Trophoblast cell (in vitro differentiated cells and primary cell): ENCODE measurements at regions not wholly inside any gene's neighbourhood (a gene's known extent, or its start where the extent isn't known, plus 50 kb on each side); places are given as distances from the start of the nearest gene placed in this dataset.
A peak's percentile ranks its signal among the peaks of the same experiment; 100 is the strongest.

Source experiments
- DNase-seq, 2 donors: peaks; one replicate each; pipeline ENCODE4 v3.0.0-alpha.2; 2016
- H2AFZ ChIP-seq: 2 replicates; pipeline ENCODE4 v1.6.1; 2013; ENCODE audit warnings: low read length, moderate library complexity, mild to moderate bottlenecking; ENCODE audit not compliant: insufficient read depth, poor library complexity
- H2AK5ac ChIP-seq: 2 replicates; pipeline ENCODE4 v1.6.1; 2013; ENCODE audit warnings: mild to moderate bottlenecking, low read length
- H2BK120ac ChIP-seq: 2 replicates; pipeline ENCODE4 v1.6.1; 2013; ENCODE audit warnings: low read length, mild to moderate bottlenecking, moderate library complexity; ENCODE audit not compliant: insufficient read depth, poor library complexity
- H2BK12ac ChIP-seq: 2 replicates; pipeline ENCODE4 v1.6.1; 2013; ENCODE audit warnings: mild to moderate bottlenecking, low read length, moderate library complexity
- H2BK5ac ChIP-seq: 2 replicates; pipeline ENCODE4 v1.6.1; 2013; ENCODE audit warnings: low read length, low read depth, moderate library complexity, mild to moderate bottlenecking; ENCODE audit not compliant: poor library complexity
- H3K14ac ChIP-seq: 2 replicates; pipeline ENCODE4 v1.6.1; 2013; ENCODE audit warnings: mild to moderate bottlenecking, low read length
- H3K18ac ChIP-seq: 2 replicates; pipeline ENCODE4 v1.6.1; 2013; ENCODE audit warnings: mild to moderate bottlenecking, low read length
- H3K23ac ChIP-seq: 2 replicates; pipeline ENCODE4 v1.6.1; 2013; ENCODE audit warnings: low read length
- H3K27ac ChIP-seq: 2 replicates; pipeline ENCODE4 v1.5.1; 2013; ENCODE audit warnings: low read depth, mild to moderate bottlenecking, inconsistent platforms, low read length, moderate library complexity
- H3K27me3 ChIP-seq: 2 replicates; pipeline ENCODE4 v1.6.1; 2013; ENCODE audit warnings: inconsistent platforms, mild to moderate bottlenecking, low read length, moderate library complexity; ENCODE audit not compliant: insufficient read depth
- H3K36me3 ChIP-seq, 2 experiments: 1 replicate in 1 of 2; 2 replicates in 1 of 2; pipeline ENCODE4 v1.6.1; 2013; ENCODE audit warnings: low read length in 2 of 2, mild to moderate bottlenecking in 2 of 2, moderate library complexity in 1 of 2; ENCODE audit not compliant: insufficient read depth in 2 of 2, control insufficient read depth in 1 of 2
- H3K4ac ChIP-seq: 2 replicates; pipeline ENCODE4 v1.6.1; 2013; ENCODE audit warnings: low read depth, mild to moderate bottlenecking, low read length, moderate library complexity
- H3K4me1 ChIP-seq, 2 experiments: 1 replicate in 1 of 2; 2 replicates in 1 of 2; pipeline ENCODE4 v1.6.1; 2013; ENCODE audit warnings: low read length in 2 of 2, mild to moderate bottlenecking in 2 of 2, moderate library complexity in 1 of 2; ENCODE audit not compliant: insufficient read depth in 2 of 2, control insufficient read depth in 1 of 2
- H3K4me2 ChIP-seq: 2 replicates; pipeline ENCODE4 v1.6.1; 2013; ENCODE audit warnings: inconsistent platforms, mild to moderate bottlenecking, low read length, moderate library complexity
- H3K4me3 ChIP-seq: 2 replicates; pipeline ENCODE4 v1.5.1; 2013; ENCODE audit warnings: mild to moderate bottlenecking, low read depth, low read length, inconsistent platforms
- H3K79me1 ChIP-seq: one replicate; pipeline ENCODE4 v1.6.1; 2013; ENCODE audit warnings: low read length
- H3K79me2 ChIP-seq: 2 replicates; pipeline ENCODE4 v1.6.1; 2013; ENCODE audit warnings: low read length, mild to moderate bottlenecking; ENCODE audit not compliant: control insufficient read depth, insufficient read depth, poor library complexity
- H3K9ac ChIP-seq: 2 replicates; pipeline ENCODE4 v1.6.1; 2013; ENCODE audit warnings: mild to moderate bottlenecking, low read length
- H3K9me3 ChIP-seq: 2 replicates; pipeline ENCODE4 v1.6.1; 2013; ENCODE audit warnings: low read depth, mild to moderate bottlenecking, control low read depth, inconsistent platforms, low read length; ENCODE audit not compliant: insufficient read depth
- H4K12ac ChIP-seq: 2 replicates; pipeline ENCODE4 v1.6.1; 2013; ENCODE audit warnings: low read depth, mild to moderate bottlenecking, low read length, moderate library complexity
- H4K8ac ChIP-seq: 2 replicates; pipeline ENCODE4 v1.6.1; 2013; ENCODE audit warnings: low read depth, mild to moderate bottlenecking, low read length, moderate library complexity
- H4K91ac ChIP-seq: one replicate; pipeline ENCODE4 v1.6.1; 2013; ENCODE audit warnings: low read depth, mild to moderate bottlenecking, low read length, moderate library complexity
- WGBS: extraction: QIAGEN DNeasy Blood & Tissue Kit; methylation state at CpG from one replicate; pipeline ENCODE4 v1.1.7; 2013; ENCODE audit warnings: missing lambda C conversion rate; ENCODE audit not compliant: insufficient read length, insufficient coverage; ENCODE audit errors: extremely low coverage; 5-methylcytosine and 5-hydroxymethylcytosine counted together

GRCh38 chr13:27352698-27353097, 71.7 kb upstream of the GTF3A start:
- Histone ChIP-seq H3K4me3 (no peak overlapping the region), H3K27ac (no peak overlapping the region), H2AK5ac (no peak overlapping the region), H3K14ac (no peak overlapping the region), H2AFZ (no peak overlapping the region), H3K4me2 (no peak overlapping the region), H4K12ac (no peak overlapping the region), H3K79me2 (no peaks in the 10 kb centered on the region), H2BK12ac (no peak overlapping the region), H3K4ac (no peak overlapping the region), H3K18ac (no peak overlapping the region), H4K8ac (no peak overlapping the region), H3K23ac (no peak overlapping the region), H2BK5ac (no peak overlapping the region), H3K27me3 (no peaks in the 10 kb centered on the region), H3K9ac (no peak overlapping the region), H3K36me3 (no peaks in the 10 kb centered on the region), H4K91ac (no peak overlapping the region), H3K9me3 (peaks cover 8% of the 10 kb centered on the region), H3K79me1 (no peaks in the 10 kb centered on the region), H2BK120ac (no peak overlapping the region), H3K4me1 (peaks cover 0 to 5% of the 10 kb centered on the region in 2 experiments)
- no CpG with 5 or more reads among the region's 11 CpGs for WGBS
- DNase-seq: no peak

GRCh38 chr13:27353166-27353583, 71.2 kb upstream of the GTF3A start:
- Histone ChIP-seq H3K4ac (no peak overlapping the region), H3K4me1 (peaks cover 0 to 5% of the 10 kb centered on the region in 2 experiments), H2BK5ac (no peak overlapping the region), H3K9ac (no peak overlapping the region), H4K8ac (no peak overlapping the region), H3K9me3 (peaks cover 8% of the 10 kb centered on the region), H3K23ac (no peak overlapping the region), H4K91ac (no peak overlapping the region), H3K27me3 (no peaks in the 10 kb centered on the region), H3K4me3 (no peak overlapping the region), H2BK120ac (no peak overlapping the region), H3K14ac (no peak overlapping the region), H3K36me3 (no peaks in the 10 kb centered on the region), H3K18ac (no peak overlapping the region), H2BK12ac (no peak overlapping the region), H3K27ac (no peak overlapping the region), H2AK5ac (no peak overlapping the region), H3K4me2 (no peak overlapping the region), H3K79me2 (no peaks in the 10 kb centered on the region), H2AFZ (no peak overlapping the region), H4K12ac (no peak overlapping the region), H3K79me1 (no peaks in the 10 kb centered on the region)
- DNase-seq: peak in 1 of 2 donors; percentile 3
- WGBS: no CpG with 5 or more reads among the region's 9 CpGs

- no peak overlapping the region for H2BK120ac ChIP-seq
- no peak overlapping the region for H3K23ac ChIP-seq
- no peak overlapping the region for H4K12ac ChIP-seq
- H2BK12ac ChIP-seq: no peak overlapping the region
- no peak overlapping the region for H2AFZ ChIP-seq
- H3K9me3 ChIP-seq: peaks cover 8% of the 10 kb centered on the region
- H3K27me3 ChIP-seq: no peaks in the 10 kb centered on the region
- H3K14ac ChIP-seq: no peak overlapping the region
- H4K8ac ChIP-seq: no peak overlapping the region
- no peak overlapping the region for H3K4ac ChIP-seq
- H4K91ac ChIP-seq: no peak overlapping the region
- no peak overlapping the region for H3K27ac ChIP-seq
- H3K4me1 ChIP-seq: peaks cover 0 to 5% of the 10 kb centered on the region in 2 experiments
- no peak overlapping the region for H2AK5ac ChIP-seq
- no peaks in the 10 kb centered on the region for H3K36me3 ChIP-seq
- no peak overlapping the region for H3K18ac ChIP-seq
- no peak overlapping the region for H3K4me2 ChIP-seq
- H3K4me3 ChIP-seq: no peak overlapping the region
- no peak overlapping the region for H3K9ac ChIP-seq
- no peak overlapping the region for H2BK5ac ChIP-seq
- no CpG with 5 or more reads among the region's 3 CpGs for WGBS
- H3K79me2 ChIP-seq: no peaks in the 10 kb centered on the region
- no peaks in the 10 kb centered on the region for H3K79me1 ChIP-seq
- no peak for DNase-seq
These were observed 70.7 kb upstream of the GTF3A start for GRCh38 chr13:27353708-27354107.

GRCh38 chr13:27354379-27354778, 70.0 kb upstream of the GTF3A start:
- no peaks in the 10 kb centered on the region for H3K27me3 ChIP-seq
- no peak overlapping the region for H4K8ac ChIP-seq
- no peak overlapping the region for H2BK5ac ChIP-seq
- no peak overlapping the region for H3K9ac ChIP-seq
- H2BK120ac ChIP-seq: no peak overlapping the region
- H3K27ac ChIP-seq: no peak overlapping the region
- no peak overlapping the region for H3K14ac ChIP-seq
- no CpG with 5 or more reads among the region's 3 CpGs for WGBS
- no peaks in the 10 kb centered on the region for H3K79me1 ChIP-seq
- H3K23ac ChIP-seq: no peak overlapping the region
- peak in 1 of 2 donors; percentile 6 for DNase-seq
- no peak overlapping the region for H2AK5ac ChIP-seq
- no peak overlapping the region for H4K91ac ChIP-seq
- H3K4ac ChIP-seq: no peak overlapping the region
- no peak overlapping the region for H3K18ac ChIP-seq
- H3K4me1 ChIP-seq: peaks cover 0 to 5% of the 10 kb centered on the region in 2 experiments
- no peak overlapping the region for H2BK12ac ChIP-seq
- no peaks in the 10 kb centered on the region for H3K36me3 ChIP-seq
- no peak overlapping the region for H3K4me3 ChIP-seq
- H3K79me2 ChIP-seq: no peaks in the 10 kb centered on the region
- no peak overlapping the region for H2AFZ ChIP-seq
- H3K4me2 ChIP-seq: no peak overlapping the region
- H3K9me3 ChIP-seq: peaks cover 8% of the 10 kb centered on the region
- H4K12ac ChIP-seq: no peak overlapping the region
